ENCODE measurements at regions not wholly inside any gene's neighbourhood (a gene's known extent, or its start where the extent isn't known, plus 50 kb on each side); places are given as distances from the start of the nearest gene placed in this dataset.
"Not testable (repeated sequence)": the region's sequence is repeated elsewhere in the genome, so short reads cannot be mapped to it uniquely, and the experiment has no call there.

GRCh38 chr17:445839-446238 lies 93.2 kb upstream of the RPH3AL start, which contains the start of gene RFLNB:
Gene RFLNB (minus strand): TSS chr17:445939.
- ATAC-seq, H3K4me1 ChIP-seq, H3K4me3 ChIP-seq, H3K27ac ChIP-seq, H3K27me3 ChIP-seq, H3K9me3 ChIP-seq: not testable (repeated sequence)
- peaks cover 0 to 39% of the 10 kb centered on the region in 2 donors for H3K36me3 ChIP-seq
- WGBS, 2 donors (ENCODE audit: low coverage in 1 of 2) = 87 to 91% methylated on average over 7 to 10 of the region's 12 CpGs

- no peak for TF ChIP-seq EP300 (IDR thresholded peaks at IDR 0.05)
- TF ChIP-seq POLR2A (IDR thresholded peaks at IDR 0.05) = no peak
- no peak for TF ChIP-seq CTCF (IDR thresholded peaks at IDR 0.05)
- TF ChIP-seq POLR2AphosphoS5 (IDR thresholded peaks at IDR 0.05) = no peak
- Histone ChIP-seq H3K27ac (no peak overlapping the region), H3K36me3 (peaks cover 0 to 39% of the 10 kb centered on the region in 2 donors), H3K9me3 (no peaks in the 10 kb centered on the region), H3K4me3 (no peak overlapping the region), H3K27me3 (no peaks in the 10 kb centered on the region), H3K4me1 (no peaks in the 10 kb centered on the region)
- no peak for ATAC-seq
- 91 to 100% methylated on average over 4 of the region's 7 CpGs for WGBS, 2 donors (ENCODE audit: low coverage in 1 of 2)
Measured at GRCh38 chr17:444879-445454, 92.4 kb upstream of the RPH3AL start.

GRCh38 chr17:443109-443508 lies 90.5 kb upstream of the RPH3AL start:
- no CpG with 5 or more reads among the region's 30 CpGs for WGBS, 2 donors (ENCODE audit: low coverage in 1 of 2)
- no peaks in the 10 kb centered on the region for H3K9me3 ChIP-seq
- no peaks in the 10 kb centered on the region for H3K27me3 ChIP-seq
- H3K4me3 ChIP-seq = no peak overlapping the region
- ATAC-seq = no peak
- H3K27ac ChIP-seq = no peak overlapping the region
- TF ChIP-seq EP300 (IDR thresholded peaks at IDR 0.05) = no peak
- no peak for TF ChIP-seq POLR2AphosphoS5 (IDR thresholded peaks at IDR 0.05)
- no peak for TF ChIP-seq POLR2A (IDR thresholded peaks at IDR 0.05)
- TF ChIP-seq CTCF (IDR thresholded peaks at IDR 0.05) = no peak
- H3K36me3 ChIP-seq = peaks cover 0 to 39% of the 10 kb centered on the region in 2 donors
- no peaks in the 10 kb centered on the region for H3K4me1 ChIP-seq

GRCh38 chr17:441155-441950 lies 88.7 kb upstream of the RPH3AL start:
- ATAC-seq = no peak
- TF ChIP-seq CTCF (IDR thresholded peaks at IDR 0.05) (no peak), EP300 (IDR thresholded peaks at IDR 0.05) (no peak), POLR2AphosphoS5 (IDR thresholded peaks at IDR 0.05) (no peak), POLR2A (IDR thresholded peaks at IDR 0.05) (no peak)
- no peak overlapping the region for H3K27ac ChIP-seq
- no peaks in the 10 kb centered on the region for H3K27me3 ChIP-seq
- 85 to 95% methylated on average over 5 to 16 of the region's 41 CpGs for WGBS, 2 donors (ENCODE audit: low coverage in 1 of 2)
- H3K4me3 ChIP-seq = no peak overlapping the region
- no peaks in the 10 kb centered on the region for H3K4me1 ChIP-seq
- H3K36me3 ChIP-seq = peaks cover 0 to 39% of the 10 kb centered on the region in 2 donors
- peaks cover 0 to 5% (median 0%) of the 10 kb centered on the region in 3 donors for H3K9me3 ChIP-seq

GRCh38 chr17:438191-438590 lies 85.6 kb upstream of the RPH3AL start:
- H3K9me3 ChIP-seq = peaks cover 0 to 13% (median 0%) of the 10 kb centered on the region in 3 donors
- no peaks in the 10 kb centered on the region for H3K27me3 ChIP-seq
- WGBS, 2 donors (ENCODE audit: low coverage in 1 of 2) = 90 to 94% methylated on average over 4 to 5 of the region's 5 CpGs
- ATAC-seq = no peak
- peaks cover 0 to 19% of the 10 kb centered on the region in 2 donors for H3K36me3 ChIP-seq
- TF ChIP-seq POLR2A (IDR thresholded peaks at IDR 0.05) (no peak), POLR2AphosphoS5 (IDR thresholded peaks at IDR 0.05) (no peak), CTCF (IDR thresholded peaks at IDR 0.05) (no peak), EP300 (IDR thresholded peaks at IDR 0.05) (no peak)
- no peaks in the 10 kb centered on the region for H3K4me1 ChIP-seq
- H3K27ac ChIP-seq = no peak overlapping the region
- no peak overlapping the region for H3K4me3 ChIP-seq
